Vagina (tissue), 2 donors: ENCODE measurements at regions not wholly inside any gene's neighbourhood (a gene's known extent, or its start where the extent isn't known, plus 50 kb on each side); places are given as distances from the start of the nearest gene placed in this dataset.
"Not testable (repeated sequence)": the region's sequence is repeated elsewhere in the genome, so short reads cannot be mapped to it uniquely, and the experiment has no call there.

Experiments used
- DNase-seq, 2 donors: peaks; one replicate each; pipeline ENCODE4 v3.0.0-alpha.2; 2017; ENCODE audit errors: extremely low spot score in 2 of 2
- H3K27ac ChIP-seq: fragments of 200-600 bp; sonication (generic); one replicate; pipeline ENCODE4 v1.5.1; 2019
- H3K27me3 ChIP-seq: fragments of 200-600 bp; sonication (generic); one replicate; pipeline ENCODE4 v1.5.1; 2019
- H3K36me3 ChIP-seq, 2 donors: fragments of 200-600 bp; sonication (generic); one replicate each; pipeline ENCODE4 v1.5.1; 2017 to 2019
- H3K4me1 ChIP-seq: fragments of 200-600 bp; sonication (generic); one replicate; pipeline ENCODE4 v1.5.1; 2019
- H3K4me3 ChIP-seq, 2 donors: fragments of 200-600 bp; sonication (generic); 1 replicate in 1 of 2; 2 replicates in 1 of 2; pipeline ENCODE4 v1.5.1; 2016 to 2019
- H3K9me3 ChIP-seq: fragments of 200-600 bp; sonication (generic); one replicate; pipeline ENCODE4 v1.5.1; 2019
- CTCF ChIP-seq, 3 experiments: fragments of 450-650 bp in 2 of 3; fragments of 200-600 bp in 1 of 3; sonication (generic) in 1 of 3; IDR thresholded peaks; one replicate each; pipeline ENCODE4 v1.5.1; 2017 to 2019; ENCODE audit warnings: antibody characterized with exemption in 3 of 3, mild to moderate bottlenecking in 2 of 3, moderate library complexity in 2 of 3
- POLR2A ChIP-seq, 2 donors: fragments of 450-650 bp; IDR thresholded peaks; one replicate each; pipeline ENCODE4 v1.6.1; 2017; ENCODE audit warnings: antibody characterized with exemption in 2 of 2, mild to moderate bottlenecking in 2 of 2, moderate library complexity in 2 of 2
- POLR2AphosphoS5 ChIP-seq, 2 donors: sonication (generic); formaldehyde crosslinking; IDR thresholded peaks; one replicate each; pipeline ENCODE4 v1.9.0; 2017; ENCODE audit warnings: antibody characterized with exemption in 2 of 2, mild to moderate bottlenecking in 2 of 2, low read depth in 1 of 2; ENCODE audit not compliant: insufficient read depth in 1 of 2
- intact Hi-C: fragments of 100-400 bp; cut with DNase I; formaldehyde crosslinking; loops from one replicate; pipeline ENCODE4 v1.15.1; 2023

- Histone ChIP-seq H3K9me3 (no peaks in the 10 kb centered on the region), H3K4me3 (no peak overlapping the region), H3K36me3 (no peaks in the 10 kb centered on the region), H3K4me1 (no peaks in the 10 kb centered on the region), H3K27me3 (no peaks in the 10 kb centered on the region), H3K27ac (no peak overlapping the region)
- DNase-seq: no peak
- no peak for TF ChIP-seq POLR2AphosphoS5 (IDR thresholded peaks at IDR 0.05; ENCODE audit: insufficient read depth in 1 of 2, low read depth in 1 of 2)
- TF ChIP-seq CTCF (IDR thresholded peaks at IDR 0.05): no peak
- TF ChIP-seq POLR2A (IDR thresholded peaks at IDR 0.05): no peak
- intact Hi-C loops: no loop called here
Observed at GRCh38 chr5:12623408-12623807, 719.2 kb upstream of the CTNND2 start.

- H3K9me3 ChIP-seq: no peaks in the 10 kb centered on the region
- DNase-seq: no peak
- H3K27me3 ChIP-seq: no peaks in the 10 kb centered on the region
- H3K36me3 ChIP-seq: no peaks in the 10 kb centered on the region
- intact Hi-C loops: no loop called here
- TF ChIP-seq POLR2A (IDR thresholded peaks at IDR 0.05) (no peak), POLR2AphosphoS5 (IDR thresholded peaks at IDR 0.05; ENCODE audit: insufficient read depth in 1 of 2, low read depth in 1 of 2) (no peak), CTCF (IDR thresholded peaks at IDR 0.05) (no peak)
- no peaks in the 10 kb centered on the region for H3K4me1 ChIP-seq
- H3K27ac ChIP-seq: no peak overlapping the region
- no peak overlapping the region for H3K4me3 ChIP-seq
Observed at GRCh38 chr5:12616093-12616492, 711.8 kb upstream of the CTNND2 start.

GRCh38 chr5:12615141-12615820 is 711.0 kb upstream of the CTNND2 start:
- DNase-seq: no peak
- intact Hi-C loops: no loop called here
- TF ChIP-seq POLR2A (IDR thresholded peaks at IDR 0.05): no peak
- no peak for TF ChIP-seq POLR2AphosphoS5 (IDR thresholded peaks at IDR 0.05; ENCODE audit: insufficient read depth in 1 of 2, low read depth in 1 of 2)
- TF ChIP-seq CTCF (IDR thresholded peaks at IDR 0.05): no peak
- Histone ChIP-seq H3K4me1 (no peaks in the 10 kb centered on the region), H3K27me3 (no peaks in the 10 kb centered on the region), H3K27ac (no peak overlapping the region), H3K36me3 (no peaks in the 10 kb centered on the region), H3K9me3 (no peaks in the 10 kb centered on the region), H3K4me3 (no peak overlapping the region)

GRCh38 chr5:12614608-12615007 is 710.4 kb upstream of the CTNND2 start:
- no peak for DNase-seq
- no peaks in the 10 kb centered on the region for H3K4me1 ChIP-seq
- no peak overlapping the region for H3K27ac ChIP-seq
- TF ChIP-seq CTCF (IDR thresholded peaks at IDR 0.05) (no peak), POLR2AphosphoS5 (IDR thresholded peaks at IDR 0.05; ENCODE audit: insufficient read depth in 1 of 2, low read depth in 1 of 2) (no peak), POLR2A (IDR thresholded peaks at IDR 0.05) (no peak)
- H3K4me3 ChIP-seq: no peak overlapping the region
- intact Hi-C loops: no loop called here
- no peaks in the 10 kb centered on the region for H3K9me3 ChIP-seq
- no peaks in the 10 kb centered on the region for H3K27me3 ChIP-seq
- H3K36me3 ChIP-seq: no peaks in the 10 kb centered on the region

DNA sequence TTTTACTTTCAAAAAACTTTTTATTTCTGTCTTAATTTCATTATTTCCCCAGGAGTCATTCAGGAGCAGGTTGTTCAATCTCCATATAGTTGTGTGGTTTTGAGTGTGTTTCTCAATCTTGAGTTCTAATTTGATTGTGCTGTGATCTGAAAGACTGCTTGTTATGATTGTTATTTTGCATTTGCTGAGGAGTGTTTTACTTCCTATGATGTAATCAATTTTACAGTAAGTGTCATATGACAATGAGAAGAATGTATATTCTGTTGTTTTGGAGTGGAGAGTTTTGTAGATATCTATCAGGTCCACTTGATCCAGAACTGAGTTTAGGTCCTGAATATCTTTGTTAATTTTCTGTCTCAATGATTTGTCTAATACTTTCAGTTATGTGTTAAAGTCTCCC is 706.9 kb upstream of the CTNND2 start:
- TF ChIP-seq CTCF (IDR thresholded peaks at IDR 0.05): no peak
- no peak for TF ChIP-seq POLR2AphosphoS5 (IDR thresholded peaks at IDR 0.05; ENCODE audit: insufficient read depth in 1 of 2, low read depth in 1 of 2)
- TF ChIP-seq POLR2A (IDR thresholded peaks at IDR 0.05): no peak
- Histone ChIP-seq H3K27ac (no peak overlapping the region), H3K4me3 (no peak overlapping the region), H3K4me1 (no peaks in the 10 kb centered on the region), H3K36me3 (no peaks in the 10 kb centered on the region), H3K27me3 (no peaks in the 10 kb centered on the region), H3K9me3 (no peaks in the 10 kb centered on the region)
- intact Hi-C loops: no loop called here
- DNase-seq: no peak

GRCh38 chr5:12607817-12608216 is 703.6 kb upstream of the CTNND2 start:
- H3K36me3 ChIP-seq, H3K27me3 ChIP-seq, DNase-seq, H3K4me1 ChIP-seq, H3K9me3 ChIP-seq, H3K27ac ChIP-seq, H3K4me3 ChIP-seq, intact Hi-C loops: not testable (repeated sequence)
